ENCODE measurements at regions not wholly inside any gene's neighbourhood (a gene's known extent, or its start where the extent isn't known, plus 50 kb on each side); places are given as distances from the start of the nearest gene placed in this dataset.

DNA sequence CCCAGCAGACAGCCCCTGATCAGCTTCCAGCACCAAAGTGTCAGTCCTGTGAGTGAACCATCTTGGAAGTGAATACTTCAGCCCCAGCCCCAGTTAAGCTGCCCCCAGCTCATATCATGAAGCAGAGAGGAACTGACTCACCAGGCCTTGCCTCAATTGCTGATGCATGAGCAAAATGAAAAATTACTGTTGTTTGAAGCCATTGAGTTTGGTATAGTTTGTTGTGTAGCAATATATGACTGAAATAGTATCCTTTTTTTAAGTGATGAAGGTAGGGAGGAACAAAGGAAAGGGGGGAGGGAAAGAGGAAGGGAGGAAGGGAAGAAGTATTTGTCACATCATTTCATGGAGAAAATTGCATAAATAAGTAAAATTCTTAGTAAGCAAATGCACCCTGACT lies 266.4 kb downstream of the MAFB start:
- Histone ChIP-seq H3K56ac (replicated peaks; ENCODE audit: insufficient read length, low read depth, low read length) (no peak overlapping the region), H3K23me2 (ENCODE audit: low read depth, low read length) (peaks cover 2% of the 10 kb centered on the region; the same call in 1 of the 2 replicates), H3K36me3 (ENCODE audit: control insufficient read depth in 2 of 4, insufficient read depth in 4 of 4, low read length in 3 of 4) (no peaks in the 10 kb centered on the region), H2BK5ac (ENCODE audit: low read depth, low read length) (no peak overlapping the region), H4K5ac (ENCODE audit: insufficient read length, low read depth, low read length) (no peak overlapping the region), H4K91ac (replicated peaks; ENCODE audit: insufficient read length, low read length) (no peak overlapping the region), H2BK12ac (ENCODE audit: low read depth, low read length) (no peak overlapping the region), H2BK120ac (replicated peaks; ENCODE audit: low read depth, low read length) (no peak overlapping the region), H4K8ac (ENCODE audit: extremely low read depth, insufficient read depth, low read length) (no peak overlapping the region), H3K4me2 (ENCODE audit: insufficient read depth in 1 of 2, low read depth in 2 of 2, low read length in 2 of 2) (no peak overlapping the region), H3K9me3 (ENCODE audit: insufficient read depth in 2 of 2, low read depth in 1 of 2, low read length in 1 of 2) (no peaks in the 10 kb centered on the region; a peak in 1 of 4 replicates), H2AFZ (ENCODE audit: low read length) (no peak overlapping the region; the same call in 1 of the 2 replicates), H3K9ac (replicated peaks in 1 of 4; ENCODE audit: extremely low read depth in 1 of 4, low read depth in 3 of 4, low read length in 3 of 4) (no peak overlapping the region), H3K14ac (ENCODE audit: insufficient read length) (no peak overlapping the region), H4K20me1 (replicated peaks in 1 of 2; ENCODE audit: control insufficient read depth in 1 of 2, insufficient read depth in 2 of 2, low read length in 2 of 2) (no peaks in the 10 kb centered on the region), H3K18ac (ENCODE audit: extremely low read depth, low read length) (no peak overlapping the region), H3K27me3 (replicated peaks in 1 of 4; ENCODE audit: control insufficient read depth in 3 of 4, extremely low read depth in 1 of 4, insufficient read depth in 3 of 4, low read length in 3 of 4) (peaks cover 0 to 1% (median 0%) of the 10 kb centered on the region in 4 experiments; a peak in 1 of 7 replicates), H3K79me2 (ENCODE audit: control insufficient read depth in 1 of 2, insufficient read depth in 2 of 2, low read length in 2 of 2) (no peaks in the 10 kb centered on the region), H2AK5ac (ENCODE audit: low read depth, low read length) (no peak overlapping the region), H3K4ac (replicated peaks; ENCODE audit: insufficient read length, low read depth, low read length) (no peak overlapping the region), H2BK20ac (ENCODE audit: low read length) (no peak overlapping the region), H3K23ac (ENCODE audit: insufficient read length) (no peak overlapping the region), H3K79me1 (ENCODE audit: low read depth, low read length) (no peaks in the 10 kb centered on the region), H3K4me1 (replicated peaks in 1 of 4; ENCODE audit: control insufficient read depth in 3 of 4, insufficient read depth in 4 of 4, low read length in 3 of 4) (no peaks in the 10 kb centered on the region), H3K27ac (ENCODE audit: low read depth, low read length) (no peak overlapping the region), H2BK15ac (ENCODE audit: low read length) (no peak overlapping the region), H3K4me3 (ENCODE audit: extremely low read depth in 1 of 4, insufficient read depth in 2 of 4, low read depth in 3 of 4, low read length in 4 of 4) (no peak overlapping the region)
- DNase-seq (ENCODE audit: low read depth in 1 of 2, low spot score in 2 of 2): no peak
- POLR2A ChIA-PET (ENCODE audit: partially characterized antibody): interaction anchor here (1.2 kb wide), 1 partner anchor 7 kb away, joined by 3 read pairs; no protein-coding TSS in a partner anchor
- CTCF ChIA-PET (ENCODE audit: partially characterized antibody): interaction anchor here (0.8 to 2.5 kb wide), 5 partner anchors 12 to 103 kb away, joined by 3 to 11 read pairs (median 4); no protein-coding TSS in a partner anchor
- FAIRE-seq: no peak
- TF ChIP-seq SUZ12 (IDR thresholded peaks at IDR 0.05; ENCODE audit: low read length) (no peak), SP2 (IDR thresholded peaks at IDR 0.05; ENCODE audit: low read length) (no peak), RXRA (IDR thresholded peaks at IDR 0.05; ENCODE audit: insufficient read depth, low read depth, low read length) (no peak), POU5F1 (IDR thresholded peaks at IDR 0.05; ENCODE audit: low read depth, low read length) (no peak), CEBPB (IDR thresholded peaks at IDR 0.05; ENCODE audit: low read depth, low read length) (no peak), CHD1 (IDR thresholded peaks at IDR 0.05; ENCODE audit: low read depth, low read length) (no peak), BRCA1 (IDR thresholded peaks at IDR 0.05; ENCODE audit: low read depth, low read length) (no peak), HDAC6 (IDR thresholded peaks at IDR 0.05; ENCODE audit: low read depth, low read length) (no peak), MAFK (IDR thresholded peaks at IDR 0.05; ENCODE audit: low read depth, low read length) (no peak)
